Hematopoietic multipotent progenitor cell treated with erythropoietin and hydrocortisone succinate and interleukin-3 and kit ligand, for 8 days (in vitro differentiated cells): ENCODE measurements at regions not wholly inside any gene's neighbourhood (a gene's known extent, or its start where the extent isn't known, plus 50 kb on each side); places are given as distances from the start of the nearest gene placed in this dataset.
"Not testable (repeated sequence)": the region's sequence is repeated elsewhere in the genome, so short reads cannot be mapped to it uniquely, and the experiment has no call there.

Experiments
- DNase-seq: peaks from one replicate; pipeline ENCODE4 v3.0.0-alpha.2; 2015

GRCh38 chr4:72767618-72768302, 198.7 kb upstream of the ADAMTS3 start:
- DNase-seq = no peak

- DNase-seq = not testable (repeated sequence)
Observed at GRCh38 chr4:72765788-72766187, 196.8 kb upstream of the ADAMTS3 start.

- no peak for DNase-seq
Observed at GRCh38 chr4:72761368-72762038, 192.5 kb upstream of the ADAMTS3 start.

GRCh38 chr4:72753414-72753813, 184.4 kb upstream of the ADAMTS3 start:
- DNase-seq = not testable (repeated sequence)

- no peak for DNase-seq
Observed at GRCh38 chr4:72744103-72744725, 175.2 kb upstream of the ADAMTS3 start.

- no peak for DNase-seq
Observed at GRCh38 chr4:72743078-72743477, 174.1 kb upstream of the ADAMTS3 start.

GRCh38 chr4:72715299-72715698, 146.3 kb upstream of the ADAMTS3 start:
- no peak for DNase-seq

- no peak for DNase-seq
Observed at GRCh38 chr4:72714482-72715279, 145.7 kb upstream of the ADAMTS3 start.

GRCh38 chr4:72712997-72713396, 144.0 kb upstream of the ADAMTS3 start:
- DNase-seq = no peak

GRCh38 chr4:72709475-72709874, 140.5 kb upstream of the ADAMTS3 start:
- DNase-seq = no peak

GRCh38 chr4:72706684-72707083, 137.7 kb upstream of the ADAMTS3 start:
- DNase-seq = no peak

- not testable (repeated sequence) for DNase-seq
Observed at GRCh38 chr4:72704925-72705640, 136.1 kb upstream of the ADAMTS3 start.

- no peak for DNase-seq
Observed at GRCh38 chr4:72702948-72703347, 133.9 kb upstream of the ADAMTS3 start.

- DNase-seq = peak; percentile 73
Observed at GRCh38 chr4:72701987-72702819, 133.2 kb upstream of the ADAMTS3 start.

- DNase-seq = no peak
Observed at GRCh38 chr4:72690771-72691170, 121.8 kb upstream of the ADAMTS3 start.

GRCh38 chr4:72689923-72690322, 120.9 kb upstream of the ADAMTS3 start:
- DNase-seq = no peak

GRCh38 chr4:72686390-72686789, 117.4 kb upstream of the ADAMTS3 start:
- not testable (repeated sequence) for DNase-seq

- no peak for DNase-seq
Observed at GRCh38 chr4:72679666-72680065, 110.6 kb upstream of the ADAMTS3 start.

GRCh38 chr4:72677886-72678285, 108.9 kb upstream of the ADAMTS3 start:
- DNase-seq = no peak

GRCh38 chr4:72677265-72677664, 108.2 kb upstream of the ADAMTS3 start:
- no peak for DNase-seq

- no peak for DNase-seq
Observed at GRCh38 chr4:72671980-72672379, 103.0 kb upstream of the ADAMTS3 start.

- DNase-seq = no peak
Observed at GRCh38 chr4:72670521-72670920, 101.5 kb upstream of the ADAMTS3 start.
